ENCODE measurements at regions not wholly inside any gene's neighbourhood (a gene's known extent, or its start where the extent isn't known, plus 50 kb on each side); places are given as distances from the start of the nearest gene placed in this dataset.

DNA sequence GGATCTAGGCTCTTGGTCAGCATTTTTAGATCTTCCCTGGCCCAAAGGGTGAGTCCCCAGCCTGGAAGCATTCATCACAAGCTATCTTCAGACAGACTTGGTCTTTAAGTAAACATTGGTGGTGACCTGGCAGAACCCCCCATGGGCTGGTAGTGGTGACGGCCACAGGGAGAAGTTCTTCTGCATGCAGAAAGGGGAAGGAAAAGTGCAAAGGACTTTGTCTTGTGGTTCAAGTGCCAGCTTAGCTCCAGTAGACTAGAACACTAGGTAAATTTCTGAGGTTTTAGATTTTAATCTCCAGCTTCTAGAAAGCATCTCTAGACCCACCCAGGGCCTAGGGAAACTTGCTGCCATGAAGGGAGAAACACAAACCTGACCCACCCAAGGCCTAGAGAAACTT lies 584.0 kb downstream of the CHSY3 start:
- Histone ChIP-seq H3K9me3 (no peaks in the 10 kb centered on the region), H3K36me3 (ENCODE audit: low read depth) (no peaks in the 10 kb centered on the region), H3K4me1 (ENCODE audit: low read depth) (no peaks in the 10 kb centered on the region), H3K4me3 (no peak overlapping the region)
- TF ChIP-seq, protein P1, sequence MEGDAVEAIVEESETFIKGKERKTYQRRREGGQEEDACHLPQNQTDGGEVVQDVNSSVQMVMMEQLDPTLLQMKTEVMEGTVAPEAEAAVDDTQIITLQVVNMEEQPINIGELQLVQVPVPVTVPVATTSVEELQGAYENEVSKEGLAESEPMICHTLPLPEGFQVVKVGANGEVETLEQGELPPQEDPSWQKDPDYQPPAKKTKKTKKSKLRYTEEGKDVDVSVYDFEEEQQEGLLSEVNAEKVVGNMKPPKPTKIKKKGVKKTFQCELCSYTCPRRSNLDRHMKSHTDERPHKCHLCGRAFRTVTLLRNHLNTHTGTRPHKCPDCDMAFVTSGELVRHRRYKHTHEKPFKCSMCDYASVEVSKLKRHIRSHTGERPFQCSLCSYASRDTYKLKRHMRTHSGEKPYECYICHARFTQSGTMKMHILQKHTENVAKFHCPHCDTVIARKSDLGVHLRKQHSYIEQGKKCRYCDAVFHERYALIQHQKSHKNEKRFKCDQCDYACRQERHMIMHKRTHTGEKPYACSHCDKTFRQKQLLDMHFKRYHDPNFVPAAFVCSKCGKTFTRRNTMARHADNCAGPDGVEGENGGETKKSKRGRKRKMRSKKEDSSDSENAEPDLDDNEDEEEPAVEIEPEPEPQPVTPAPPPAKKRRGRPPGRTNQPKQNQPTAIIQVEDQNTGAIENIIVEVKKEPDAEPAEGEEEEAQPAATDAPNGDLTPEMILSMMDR (IDR thresholded peaks at IDR 0.05): no peak
- no peak for DNase-seq
- intact Hi-C loops (cut with DNase I, micrococcal nuclease): no loop called here
- ATAC-seq: no peak

DNA sequence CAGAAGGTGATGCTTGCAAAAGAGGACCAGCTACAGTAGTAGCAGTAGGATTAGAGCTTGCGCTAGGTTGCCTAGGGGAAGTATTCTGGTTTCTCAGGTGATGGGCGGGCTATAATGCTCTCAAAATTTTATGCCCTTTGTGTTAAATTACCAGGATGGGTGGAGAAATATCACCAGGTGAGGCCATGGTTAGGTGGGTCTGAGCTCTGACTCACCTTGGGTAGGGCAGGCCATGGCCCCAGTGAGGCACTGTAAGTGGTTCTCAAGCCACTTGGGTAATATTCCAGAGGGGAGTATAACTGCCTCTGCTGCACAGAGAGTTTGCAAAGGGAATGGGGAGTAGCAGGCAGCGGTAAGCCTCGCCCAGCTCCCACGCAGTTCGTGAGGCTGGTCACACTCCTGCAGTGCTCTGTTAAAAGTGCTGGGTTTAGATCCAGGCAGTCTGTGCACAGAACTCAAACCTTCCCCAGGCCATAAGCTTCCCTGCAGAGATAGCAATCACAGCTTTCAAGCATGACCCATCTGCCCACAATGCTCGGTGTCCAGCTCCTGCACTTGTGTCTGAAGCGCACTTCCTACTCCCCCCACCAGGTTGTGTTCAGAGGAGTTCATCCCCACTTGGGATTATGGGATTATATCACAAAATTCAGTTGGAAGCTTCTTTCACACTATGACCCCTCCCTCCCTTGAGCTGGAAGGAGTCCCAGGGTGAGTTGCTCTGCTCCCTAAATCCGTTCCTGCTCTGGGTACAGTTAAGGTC lies 575.0 kb downstream of the CHSY3 start:
- H3K36me3 ChIP-seq (ENCODE audit: low read depth): no peaks in the 10 kb centered on the region
- no peak for ATAC-seq
- no peak for DNase-seq
- TF ChIP-seq, protein P1 (IDR thresholded peaks at IDR 0.05): no peak
- peaks cover 9% of the 10 kb centered on the region for H3K9me3 ChIP-seq
- no peak overlapping the region for H3K4me3 ChIP-seq
- intact Hi-C loops (cut with DNase I, micrococcal nuclease): no loop called here
- H3K4me1 ChIP-seq (ENCODE audit: low read depth): no peaks in the 10 kb centered on the region

DNA sequence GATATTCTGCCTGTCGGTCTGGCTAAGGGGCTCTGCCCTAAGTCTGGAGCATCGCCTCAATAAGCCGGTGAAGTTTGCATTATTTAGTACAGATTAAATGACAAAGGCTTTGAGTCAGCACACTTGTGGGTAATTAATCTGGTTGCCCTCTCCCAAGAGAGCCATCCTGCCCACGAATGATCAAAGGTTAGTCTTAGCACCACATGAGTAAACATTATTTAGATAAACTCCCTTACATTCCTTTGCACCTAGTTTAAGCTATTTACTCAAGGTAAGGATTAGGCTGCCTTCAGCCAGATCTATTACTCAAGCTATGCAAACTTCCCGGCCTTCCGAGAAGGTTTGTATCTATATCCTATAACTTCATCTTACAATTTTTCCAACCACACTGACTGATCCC lies 572.1 kb downstream of the CHSY3 start:
- no peak for DNase-seq

DNA sequence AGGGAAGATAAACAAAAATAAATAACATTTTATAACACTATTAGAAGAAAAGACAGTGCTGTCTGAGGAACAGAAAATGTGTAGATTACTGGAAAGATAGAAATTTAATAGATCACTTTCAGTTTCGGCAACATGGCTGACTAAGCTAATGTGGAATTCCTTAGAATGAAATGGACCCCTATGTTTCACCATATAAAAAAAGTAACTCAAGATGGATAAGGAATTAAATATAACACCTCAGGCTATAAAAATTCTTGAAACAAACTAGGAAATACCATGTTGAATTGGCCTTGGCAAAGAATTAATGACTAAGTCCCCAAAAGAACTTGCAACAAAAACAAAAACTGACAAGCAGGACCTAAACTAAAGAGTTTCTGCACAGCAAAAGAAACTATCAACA lies 558.3 kb downstream of the CHSY3 start:
- Histone ChIP-seq H3K36me3 (ENCODE audit: low read depth) (no peaks in the 10 kb centered on the region), H3K4me1 (ENCODE audit: low read depth) (no peaks in the 10 kb centered on the region), H3K9me3 (peaks cover 5% of the 10 kb centered on the region), H3K4me3 (no peak overlapping the region)
- TF ChIP-seq, protein P1 (IDR thresholded peaks at IDR 0.05): no peak
- DNase-seq (no peak), ATAC-seq (no peak)
- intact Hi-C loops (cut with DNase I, micrococcal nuclease): no loop called here

More for the DNA sequence above, 572.1 kb downstream of the CHSY3 start:
- no peak for ATAC-seq
- TF ChIP-seq, protein P1 (IDR thresholded peaks at IDR 0.05): no peak
- no peak overlapping the region for H3K4me3 ChIP-seq
- H3K36me3 ChIP-seq (ENCODE audit: low read depth): no peaks in the 10 kb centered on the region
- H3K9me3 ChIP-seq: peaks cover 9% of the 10 kb centered on the region
- intact Hi-C loops (cut with DNase I, micrococcal nuclease): no loop called here
- no peaks in the 10 kb centered on the region for H3K4me1 ChIP-seq (ENCODE audit: low read depth)

DNA sequence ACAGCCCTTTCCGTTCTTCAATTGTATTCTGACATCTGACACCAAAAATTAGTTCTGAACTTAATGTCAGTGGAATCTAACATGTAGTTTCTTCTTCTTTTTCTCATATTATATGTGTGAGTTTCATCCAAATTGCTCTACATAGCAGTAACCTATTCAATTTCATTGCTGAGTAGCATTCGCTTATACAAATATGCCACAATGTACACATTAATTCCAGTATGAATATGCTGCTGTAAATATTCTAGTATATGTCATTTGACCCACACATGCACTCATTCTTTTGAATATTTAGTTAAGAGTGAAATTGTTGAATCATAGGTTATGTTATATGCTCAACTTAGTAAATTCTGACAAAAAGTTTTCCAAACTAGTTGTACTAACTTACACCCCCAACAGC lies 550.9 kb downstream of the CHSY3 start:
- intact Hi-C loops (cut with DNase I, micrococcal nuclease): no loop called here
- no peak overlapping the region for H3K4me3 ChIP-seq
- DNase-seq (no peak), ATAC-seq (no peak)
- TF ChIP-seq, protein P1 (IDR thresholded peaks at IDR 0.05): no peak
- no peaks in the 10 kb centered on the region for H3K4me1 ChIP-seq (ENCODE audit: low read depth)
- H3K36me3 ChIP-seq (ENCODE audit: low read depth): no peaks in the 10 kb centered on the region
- H3K9me3 ChIP-seq: peaks cover 12% of the 10 kb centered on the region
